ACHN (cell line): ENCODE measurements at regions not wholly inside any gene's neighbourhood (a gene's known extent, or its start where the extent isn't known, plus 50 kb on each side); places are given as distances from the start of the nearest gene placed in this dataset.

Source experiments
- DNase-seq: peaks from one replicate; pipeline ENCODE4 v3.0.0-alpha.2; 2015
- in situ Hi-C: cut with HindIII; loops from 2 replicates; pipeline ENCODE4 v1.10.0; 2017; ENCODE audit warnings: low sequenced_read_pairs, low pct_ligation_motif_present, low pct_unique_long_range_greater_than_20kb

GRCh38 chr1:168782559-168783116 lies 53.6 kb upstream of the DPT start:
- in situ Hi-C loops: no loop called here
- DNase-seq: no peak

GRCh38 chr1:168783458-168784210 lies 54.6 kb upstream of the DPT start:
- in situ Hi-C loops: no loop called here
- DNase-seq: no peak

- no peak for DNase-seq
- in situ Hi-C loops: no loop called here
These were observed 57.7 kb upstream of the DPT start for GRCh38 chr1:168786476-168787330.

GRCh38 chr1:168788258-168788657 lies 59.3 kb upstream of the DPT start:
- no peak for DNase-seq
- in situ Hi-C loops: no loop called here

- in situ Hi-C loops: no loop called here
- DNase-seq: no peak
These were observed 60.5 kb upstream of the DPT start for GRCh38 chr1:168789501-168789900.

- no peak for DNase-seq
- in situ Hi-C loops: no loop called here
These were observed 63.1 kb upstream of the DPT start for GRCh38 chr1:168792142-168792541.

- DNase-seq: no peak
- in situ Hi-C loops: no loop called here
These were observed 63.7 kb upstream of the DPT start for GRCh38 chr1:168792592-168793125.

GRCh38 chr1:168794057-168794456 lies 65.1 kb upstream of the DPT start:
- DNase-seq: no peak
- in situ Hi-C loops: no loop called here

GRCh38 chr1:168795681-168796080 lies 66.7 kb upstream of the DPT start:
- in situ Hi-C loops: no loop called here
- DNase-seq: no peak

- in situ Hi-C loops: no loop called here
- peak; percentile 71 for DNase-seq
These were observed 71.1 kb upstream of the DPT start for GRCh38 chr1:168799927-168800605.

- no peak for DNase-seq
- in situ Hi-C loops: no loop called here
These were observed 72.2 kb upstream of the DPT start for GRCh38 chr1:168801032-168801745.

GRCh38 chr1:168803806-168804510 lies 75.0 kb upstream of the DPT start:
- no peak for DNase-seq
- in situ Hi-C loops: no loop called here

- no peak for DNase-seq
- in situ Hi-C loops: no loop called here
These were observed 77.9 kb upstream of the DPT start for GRCh38 chr1:168806952-168807351.

GRCh38 chr1:168811176-168811575 lies 82.2 kb upstream of the DPT start:
- DNase-seq: no peak
- in situ Hi-C loops: no loop called here

GRCh38 chr1:168819668-168820067 lies 90.7 kb upstream of the DPT start:
- no peak for DNase-seq
- in situ Hi-C loops: no loop called here

GRCh38 chr1:168821434-168821833 lies 92.4 kb upstream of the DPT start:
- in situ Hi-C loops: no loop called here
- no peak for DNase-seq

GRCh38 chr1:168822911-168823310 lies 93.9 kb upstream of the DPT start:
- DNase-seq: no peak
- in situ Hi-C loops: no loop called here

- in situ Hi-C loops: no loop called here
- no peak for DNase-seq
These were observed 95.0 kb upstream of the DPT start for GRCh38 chr1:168823988-168824387.
